ENCODE measurements at regions not wholly inside any gene's neighbourhood (a gene's known extent, or its start where the extent isn't known, plus 50 kb on each side); places are given as distances from the start of the nearest gene placed in this dataset.

GRCh38 chr1:168842306-168842705 is 113.3 kb upstream of the DPT start:
- no peaks in the 10 kb centered on the region for H3K9me3 Mint-ChIP-seq (ENCODE audit: unreplicated experiment)
- CTCF ChIA-PET, result no interaction called here
- H3K27me3 Mint-ChIP-seq (ENCODE audit: insufficient read depth, unreplicated experiment), result no peaks in the 10 kb centered on the region
- no peaks in the 10 kb centered on the region for H3K27me3 ChIP-seq (replicated peaks; ENCODE audit: control insufficient read depth, insufficient read depth, low read length)
- H3K9me3 ChIP-seq, result peaks cover 8% of the 10 kb centered on the region
- TF ChIP-seq CTCF (IDR thresholded peaks at IDR 0.05; ENCODE audit: insufficient read depth in 1 of 2, low read depth in 1 of 2, low read length in 1 of 2, severe bottlenecking in 1 of 2, unreplicated experiment in 1 of 2), result no peak
- no peaks in the 10 kb centered on the region for H3K4me1 ChIP-seq
- POLR2A ChIA-PET, result no interaction called here
- H3K36me3 Mint-ChIP-seq (ENCODE audit: insufficient read depth, unreplicated experiment), result no peaks in the 10 kb centered on the region
- intact Hi-C loops (cut with micrococcal nuclease; ENCODE audit: unreplicated experiment), result no loop called here
- no peak overlapping the region for H3K27ac Mint-ChIP-seq (ENCODE audit: unreplicated experiment)
- H3K36me3 ChIP-seq (ENCODE audit: control insufficient read depth, insufficient read depth, low read length), result no peaks in the 10 kb centered on the region
- BruUV-seq (replicated peaks), result no TSS peak
- no peak for DNase-seq
- no peak overlapping the region for H3K4me3 ChIP-seq (ENCODE audit: low read depth, low read length)
- no peak overlapping the region for H3K4me3 Mint-ChIP-seq (ENCODE audit: unreplicated experiment)
- no peaks in the 10 kb centered on the region for H3K4me1 Mint-ChIP-seq (ENCODE audit: low read depth, unreplicated experiment)

GRCh38 chr1:168842916-168843315 is 113.9 kb upstream of the DPT start:
- H3K27ac Mint-ChIP-seq (ENCODE audit: unreplicated experiment), result no peak overlapping the region
- TF ChIP-seq CTCF (IDR thresholded peaks at IDR 0.05; ENCODE audit: insufficient read depth in 1 of 2, low read depth in 1 of 2, low read length in 1 of 2, severe bottlenecking in 1 of 2, unreplicated experiment in 1 of 2), result no peak
- Histone ChIP-seq H3K4me1 (no peaks in the 10 kb centered on the region), H3K36me3 (ENCODE audit: control insufficient read depth, insufficient read depth, low read length) (no peaks in the 10 kb centered on the region), H3K9me3 (peaks cover 7% of the 10 kb centered on the region), H3K4me3 (ENCODE audit: low read depth, low read length) (no peak overlapping the region), H3K27me3 (replicated peaks; ENCODE audit: control insufficient read depth, insufficient read depth, low read length) (no peaks in the 10 kb centered on the region)
- POLR2A ChIA-PET, result no interaction called here
- no peaks in the 10 kb centered on the region for H3K27me3 Mint-ChIP-seq (ENCODE audit: insufficient read depth, unreplicated experiment)
- BruUV-seq (replicated peaks), result no TSS peak
- no peaks in the 10 kb centered on the region for H3K36me3 Mint-ChIP-seq (ENCODE audit: insufficient read depth, unreplicated experiment)
- no peaks in the 10 kb centered on the region for H3K4me1 Mint-ChIP-seq (ENCODE audit: low read depth, unreplicated experiment)
- no peak for DNase-seq
- intact Hi-C loops (cut with micrococcal nuclease; ENCODE audit: unreplicated experiment), result no loop called here
- H3K4me3 Mint-ChIP-seq (ENCODE audit: unreplicated experiment), result no peak overlapping the region
- H3K9me3 Mint-ChIP-seq (ENCODE audit: unreplicated experiment), result no peaks in the 10 kb centered on the region
- CTCF ChIA-PET, result no interaction called here

- BruUV-seq (replicated peaks), result no TSS peak
- Histone ChIP-seq H3K36me3 (ENCODE audit: control insufficient read depth, insufficient read depth, low read length) (no peaks in the 10 kb centered on the region), H3K4me1 (no peaks in the 10 kb centered on the region), H3K27me3 (replicated peaks; ENCODE audit: control insufficient read depth, insufficient read depth, low read length) (no peaks in the 10 kb centered on the region), H3K9me3 (peaks cover 6% of the 10 kb centered on the region; the same call in 1 of the 2 replicates), H3K4me3 (ENCODE audit: low read depth, low read length) (no peak overlapping the region)
- DNase-seq, result no peak
- H3K4me1 Mint-ChIP-seq (ENCODE audit: low read depth, unreplicated experiment), result peaks cover 4% of the 10 kb centered on the region
- ChIA-PET POLR2A (no interaction called here), CTCF (no interaction called here)
- TF ChIP-seq CTCF (IDR thresholded peaks at IDR 0.05; ENCODE audit: insufficient read depth in 1 of 2, low read depth in 1 of 2, low read length in 1 of 2, severe bottlenecking in 1 of 2, unreplicated experiment in 1 of 2), result no peak
- H3K9me3 Mint-ChIP-seq (ENCODE audit: unreplicated experiment), result no peaks in the 10 kb centered on the region
- H3K36me3 Mint-ChIP-seq (ENCODE audit: insufficient read depth, unreplicated experiment), result no peaks in the 10 kb centered on the region
- H3K4me3 Mint-ChIP-seq (ENCODE audit: unreplicated experiment), result no peak overlapping the region
- H3K27me3 Mint-ChIP-seq (ENCODE audit: insufficient read depth, unreplicated experiment), result no peaks in the 10 kb centered on the region
- intact Hi-C loops (cut with micrococcal nuclease; ENCODE audit: unreplicated experiment), result no loop called here
- no peak overlapping the region for H3K27ac Mint-ChIP-seq (ENCODE audit: unreplicated experiment)
Measured at GRCh38 chr1:168843401-168843800, 114.4 kb upstream of the DPT start.

All from Caco-2 (cell line).